AG09319 (cell line): ENCODE measurements at regions not wholly inside any gene's neighbourhood (a gene's known extent, or its start where the extent isn't known, plus 50 kb on each side); places are given as distances from the start of the nearest gene placed in this dataset.
"Not testable (repeated sequence)": the region's sequence is repeated elsewhere in the genome, so short reads cannot be mapped to it uniquely, and the experiment has no call there.

ENCODE experiments used
- DNase-seq: peaks from one replicate; pipeline ENCODE4 v3.0.0-alpha.2; 2010; ENCODE audit warnings: low read depth; ENCODE audit errors: extremely low read depth
- CTCF ChIP-seq: IDR thresholded peaks from 2 replicates; pipeline ENCODE4 v1.5.1; 2011; ENCODE audit warnings: low read depth, mild to moderate bottlenecking, inconsistent platforms, low read length, moderate library complexity

GRCh38 chr6:115843945-115844344, 216.7 kb downstream of the FRK start:
- DNase-seq: no peak

DNA sequence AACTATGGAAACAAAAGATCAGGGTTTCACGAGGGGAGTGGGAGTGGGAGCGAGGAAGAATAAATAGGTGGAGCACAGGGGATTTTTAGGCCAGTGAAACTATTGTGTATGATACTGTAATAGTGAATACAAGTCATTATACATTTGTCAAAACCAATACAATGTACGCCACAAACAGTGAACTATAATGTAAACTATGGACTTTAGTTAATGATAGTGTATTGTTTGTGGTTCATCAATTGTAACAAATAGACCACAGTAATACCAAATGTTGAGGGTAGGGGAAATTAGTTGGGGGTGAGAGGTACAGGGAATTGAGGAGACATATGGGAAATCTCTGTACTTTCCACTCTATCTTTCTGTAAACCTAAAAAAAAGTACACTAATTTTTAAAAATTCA, 218.4 kb downstream of the FRK start:
- TF ChIP-seq CTCF: no peak
- DNase-seq: no peak

More at GRCh38 chr6:115843945-115844344, 216.7 kb downstream of the FRK start:
- no peak for TF ChIP-seq CTCF

GRCh38 chr6:115839583-115840181, 221.0 kb downstream of the FRK start:
- DNase-seq: no peak
- TF ChIP-seq CTCF: no peak

DNA sequence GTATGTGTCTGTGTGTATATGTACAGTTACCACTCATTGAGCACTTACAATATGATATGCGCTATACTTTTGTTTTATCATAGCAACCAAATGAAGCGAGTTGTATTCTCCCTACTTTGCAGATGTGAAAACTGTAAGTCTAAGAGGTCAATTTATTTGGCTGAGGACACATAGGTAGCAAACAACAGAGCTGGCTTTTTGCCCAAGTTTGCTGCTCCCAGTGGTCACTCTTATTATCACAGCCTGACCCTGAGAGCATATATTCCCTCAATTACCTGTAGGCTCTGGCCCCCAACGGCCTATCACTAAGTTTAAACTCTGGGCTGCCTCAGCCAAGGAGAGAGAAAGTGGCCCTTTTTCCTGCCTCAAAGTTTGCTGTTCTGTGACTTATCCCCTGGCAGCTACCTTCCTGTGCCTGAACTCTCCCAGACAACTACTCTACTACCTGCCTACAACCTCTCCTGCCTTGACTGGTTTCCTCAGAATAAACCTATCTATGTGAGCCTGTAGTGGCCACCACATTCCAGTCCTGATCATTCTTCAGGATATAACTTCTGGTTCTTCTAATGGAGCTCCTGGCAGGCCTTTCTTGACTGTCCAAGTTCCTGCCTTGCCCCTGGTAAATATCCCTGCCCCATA, 221.8 kb downstream of the FRK start:
- no peak for DNase-seq
- TF ChIP-seq CTCF: peak; percentile 34

- no peak for TF ChIP-seq CTCF
- DNase-seq: no peak
These were observed 222.5 kb downstream of the FRK start for GRCh38 chr6:115838216-115838615.

GRCh38 chr6:115836374-115836773, 224.3 kb downstream of the FRK start:
- not testable (repeated sequence) for DNase-seq

- no peak for TF ChIP-seq CTCF
- no peak for DNase-seq
These were observed 225.4 kb downstream of the FRK start for GRCh38 chr6:115835314-115835713.

- not testable (repeated sequence) for DNase-seq
These were observed 226.1 kb downstream of the FRK start for GRCh38 chr6:115834542-115834941.
